H1 (cell line): ENCODE measurements at regions not wholly inside any gene's neighbourhood (a gene's known extent, or its start where the extent isn't known, plus 50 kb on each side); places are given as distances from the start of the nearest gene placed in this dataset.
"Not testable (repeated sequence)": the region's sequence is repeated elsewhere in the genome, so short reads cannot be mapped to it uniquely, and the experiment has no call there.

ENCODE experiments used
- CTCF ChIA-PET: fragments of 300-600 bp; sonication (Branson Sonifier 250); formaldehyde crosslinking; loops from one replicate; lab custom pipeline; 2021; ENCODE audit not compliant: partially characterized antibody; lab: Charles Lee
- POLR2A ChIA-PET: fragments of 300-600 bp; sonication (Branson Sonifier 250); formaldehyde crosslinking; loops from one replicate; lab custom pipeline; 2021; ENCODE audit warnings: inconsistent platforms; ENCODE audit not compliant: partially characterized antibody; lab: Charles Lee
- DNase-seq, 2 experiments: peaks; one replicate each; pipeline versions ENCODE4 v3.0.0 to v3.0.0-alpha.2; 2010 to 2022; ENCODE audit warnings: low spot score in 2 of 2, low read depth in 1 of 2, mixed read lengths in 1 of 2
- FAIRE-seq: peaks from 2 replicates; lab custom pipeline; 2011; peaks lifted over from hg19 to GRCh38; lab: Jason Lieb, UNC
- H2AFZ ChIP-seq: 2 replicates; pipeline ENCODE4 v1.8.1; 2012; ENCODE audit warnings: low read length, inconsistent platforms
- H2AK5ac ChIP-seq: 2 replicates; pipeline ENCODE4 v1.6.1; 2013; ENCODE audit warnings: low read depth, low read length
- H2BK120ac ChIP-seq: replicated peaks from 2 replicates; pipeline ENCODE3; 2013; ENCODE audit warnings: low read depth, low read length, inconsistent platforms
- H2BK12ac ChIP-seq: 2 replicates; pipeline ENCODE4 v1.6.1; 2013; ENCODE audit warnings: low read depth, low read length
- H2BK15ac ChIP-seq: 2 replicates; pipeline ENCODE4 v1.6.1; 2013; ENCODE audit warnings: low read length
- H2BK20ac ChIP-seq: 2 replicates; pipeline ENCODE4 v1.6.1; 2013; ENCODE audit warnings: low read length
- H2BK5ac ChIP-seq: 2 replicates; pipeline ENCODE4 v1.6.1; 2013; ENCODE audit warnings: low read depth, low read length
- H3K14ac ChIP-seq: 2 replicates; pipeline ENCODE4 v1.6.1; 2013; ENCODE audit warnings: inconsistent platforms; ENCODE audit not compliant: insufficient read length
- H3K18ac ChIP-seq: 2 replicates; pipeline ENCODE4 v1.6.1; 2013; ENCODE audit warnings: low read length; ENCODE audit errors: extremely low read depth
- H3K23ac ChIP-seq: 2 replicates; pipeline ENCODE4 v1.6.1; 2013; ENCODE audit warnings: inconsistent platforms; ENCODE audit not compliant: insufficient read length
- H3K23me2 ChIP-seq: 2 replicates; pipeline ENCODE4 v1.6.1; 2013; ENCODE audit warnings: low read depth, low read length
- H3K27ac ChIP-seq: 2 replicates; pipeline ENCODE4 v1.6.1; 2011; ENCODE audit warnings: low read depth, low read length, inconsistent platforms
- H3K27me3 ChIP-seq, 4 experiments: replicated peaks in 1 of 4; 1 replicate in 1 of 4; 2 replicates in 3 of 4; pipeline versions ENCODE4 v1.6.1 to v1.8.1; 2011 to 2013; ENCODE audit warnings: low read length in 3 of 4, mild to moderate bottlenecking in 3 of 4, inconsistent platforms in 2 of 4, mixed read lengths in 2 of 4, moderate library complexity in 1 of 4; ENCODE audit not compliant: control insufficient read depth in 3 of 4, insufficient read depth in 3 of 4; ENCODE audit errors: extremely low read depth in 1 of 4
- H3K36me3 ChIP-seq, 4 experiments: 2 replicates each; pipeline versions ENCODE4 v1.6.1 to v1.8.1; 2011 to 2013; ENCODE audit warnings: mild to moderate bottlenecking in 4 of 4, low read length in 3 of 4, moderate library complexity in 2 of 4, control low read depth in 1 of 4, inconsistent platforms in 1 of 4; ENCODE audit not compliant: insufficient read depth in 4 of 4, control insufficient read depth in 2 of 4
- H3K4ac ChIP-seq: replicated peaks from 2 replicates; pipeline ENCODE3; 2013; ENCODE audit warnings: low read length, low read depth, mixed read lengths, inconsistent platforms; ENCODE audit not compliant: insufficient read length
- H3K4me1 ChIP-seq, 4 experiments: replicated peaks in 1 of 4; 1 replicate in 1 of 4; 2 replicates in 3 of 4; pipeline versions ENCODE4 v1.6.1 to v1.8.1; 2011 to 2013; ENCODE audit warnings: low read length in 3 of 4, inconsistent platforms in 2 of 4, mixed read lengths in 1 of 4; ENCODE audit not compliant: insufficient read depth in 4 of 4, control insufficient read depth in 3 of 4
- H3K4me2 ChIP-seq, 2 experiments: 2 replicates each; pipeline versions ENCODE4 v1.6.1 to v1.8.1; 2011 to 2013; ENCODE audit warnings: low read depth in 2 of 2, low read length in 2 of 2, control low read depth in 1 of 2, inconsistent platforms in 1 of 2, mild to moderate bottlenecking in 1 of 2; ENCODE audit not compliant: insufficient read depth in 1 of 2
- H3K4me3 ChIP-seq, 4 experiments: fragments of 200-600, 300-600 bp in 1 of 4; sonication (generic), shearing (Covaris generic), sonication (Bioruptor Twin) in 1 of 4; 2 replicates each; pipeline versions ENCODE4 v1.5.1 to v1.8.1; 2011 to 2016; ENCODE audit warnings: low read length in 4 of 4, low read depth in 3 of 4, control low read depth in 2 of 4, inconsistent platforms in 2 of 4, mild to moderate bottlenecking in 2 of 4, mixed read lengths in 1 of 4, moderate library complexity in 1 of 4; ENCODE audit not compliant: insufficient read depth in 2 of 4; ENCODE audit errors: extremely low read depth in 1 of 4
- H3K56ac ChIP-seq: replicated peaks from 2 replicates; pipeline ENCODE3; 2013; ENCODE audit warnings: low read depth, mild to moderate bottlenecking, mixed read lengths, low read length, inconsistent platforms; ENCODE audit not compliant: insufficient read length
- H3K79me1 ChIP-seq: 2 replicates; pipeline ENCODE4 v1.6.1; 2013; ENCODE audit warnings: low read depth, low read length, control low read depth
- H3K79me2 ChIP-seq, 2 experiments: 2 replicates each; pipeline versions ENCODE4 v1.6.1 to v1.8.1; 2012 to 2013; ENCODE audit warnings: low read length in 2 of 2, mild to moderate bottlenecking in 2 of 2, inconsistent platforms in 1 of 2; ENCODE audit not compliant: insufficient read depth in 2 of 2, control insufficient read depth in 1 of 2
- H3K9ac ChIP-seq, 4 experiments: replicated peaks in 1 of 4; 1 replicate in 1 of 4; 2 replicates in 3 of 4; pipeline versions ENCODE4 v1.6.1 to v1.8.1; 2011 to 2013; ENCODE audit warnings: low read depth in 3 of 4, low read length in 3 of 4, control low read depth in 2 of 4, mild to moderate bottlenecking in 2 of 4, moderate library complexity in 2 of 4, inconsistent platforms in 1 of 4; ENCODE audit errors: extremely low read depth in 1 of 4
- H3K9me3 ChIP-seq, 2 experiments: 2 replicates each; pipeline versions ENCODE4 v1.6.1 to v1.8.1; 2012 to 2013; ENCODE audit warnings: mild to moderate bottlenecking in 2 of 2, moderate library complexity in 2 of 2, control low read depth in 1 of 2, inconsistent platforms in 1 of 2, low read depth in 1 of 2, low read length in 1 of 2, mixed read lengths in 1 of 2; ENCODE audit not compliant: insufficient read depth in 2 of 2
- H4K20me1 ChIP-seq, 2 experiments: replicated peaks in 1 of 2; 2 replicates each; pipeline versions ENCODE3 to v1.8.1; 2011 to 2013; ENCODE audit warnings: inconsistent platforms in 2 of 2, low read length in 2 of 2, mild to moderate bottlenecking in 1 of 2; ENCODE audit not compliant: insufficient read depth in 2 of 2, control insufficient read depth in 1 of 2
- H4K5ac ChIP-seq: 2 replicates; pipeline ENCODE4 v1.6.1; 2013; ENCODE audit warnings: low read length, low read depth, mixed read lengths, inconsistent platforms; ENCODE audit not compliant: insufficient read length
- H4K8ac ChIP-seq: 2 replicates; pipeline ENCODE4 v1.8.0; 2013; ENCODE audit warnings: mild to moderate bottlenecking, moderate library complexity, low read length, inconsistent platforms; ENCODE audit not compliant: insufficient read depth; ENCODE audit errors: extremely low read depth
- H4K91ac ChIP-seq: replicated peaks from 2 replicates; pipeline ENCODE3; 2013; ENCODE audit warnings: low read length, mixed read lengths, inconsistent platforms; ENCODE audit not compliant: insufficient read length
- RAD21 ChIP-seq, 2 experiments: IDR thresholded peaks in 1 of 2; conservative IDR thresholded peaks in 1 of 2; 2 replicates each; pipeline ENCODE4 v1.6.1; 2011; ENCODE audit warnings: low read depth in 2 of 2, low read length in 2 of 2, improper control_type of control experiment in 1 of 2, inconsistent platforms in 1 of 2, mild to moderate bottlenecking in 1 of 2, moderate library complexity in 1 of 2
- WGBS, 2 experiments: shearing (Covaris generic) in 1 of 2; methylation state at CpG; one replicate each; pipeline versions ENCODE4 v1.1.6 to v1.1.7; 2013 to 2015; ENCODE audit warnings: low lambda C conversion rate in 2 of 2, mixed read lengths in 2 of 2, inconsistent platforms in 1 of 2, low coverage in 1 of 2, missing lambda C conversion rate in 1 of 2; ENCODE audit not compliant: insufficient replicate concordance in 2 of 2, insufficient coverage in 1 of 2, insufficient read length in 1 of 2; ENCODE audit errors: extremely low coverage in 1 of 2, missing lambda C conversion rate in 1 of 2; 5-methylcytosine and 5-hydroxymethylcytosine counted together
- TF ChIP-seq, protein P1 (sequence below), 3 experiments: IDR thresholded peaks; 1 replicate in 2 of 3; 2 replicates in 1 of 3; pipeline versions ENCODE4 v1.5.1 to v1.6.1; 2011; ENCODE audit warnings: low read length in 3 of 3, mild to moderate bottlenecking in 3 of 3, inconsistent platforms in 2 of 3, low read depth in 1 of 3, moderate library complexity in 1 of 3; ENCODE audit not compliant: insufficient read depth in 1 of 3; ENCODE audit errors: control extremely low read depth in 1 of 3

DNA sequence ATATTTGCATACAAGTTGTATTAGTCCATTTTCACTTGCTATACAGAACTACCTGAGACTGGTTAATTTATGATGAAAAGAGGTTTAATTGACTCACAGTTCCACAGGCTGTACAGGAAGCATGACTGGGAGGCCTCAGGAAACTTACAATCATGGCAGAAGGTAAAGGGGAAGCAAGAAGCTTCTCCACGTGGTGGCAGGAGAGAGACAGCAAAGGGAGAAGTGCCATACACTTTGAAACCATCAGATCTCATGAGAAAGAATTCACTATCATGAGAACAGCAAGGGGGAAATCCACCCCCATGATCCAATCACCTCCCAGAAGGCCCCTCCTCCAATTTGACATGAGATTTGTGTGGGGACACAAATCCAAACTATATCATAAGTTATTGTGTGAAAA lies 506.7 kb upstream of the DPH6 start:
- H2BK20ac ChIP-seq, FAIRE-seq, H2BK12ac ChIP-seq, H3K4ac ChIP-seq, H2BK15ac ChIP-seq, CTCF ChIA-PET, H3K14ac ChIP-seq, POLR2A ChIA-PET, H3K18ac ChIP-seq, H3K9ac ChIP-seq, H3K23me2 ChIP-seq, H2AFZ ChIP-seq, H3K79me1 ChIP-seq, H3K23ac ChIP-seq, DNase-seq, H3K9me3 ChIP-seq, H3K36me3 ChIP-seq, H3K4me3 ChIP-seq, H3K79me2 ChIP-seq, H4K5ac ChIP-seq, H4K20me1 ChIP-seq, H3K27ac ChIP-seq, H3K27me3 ChIP-seq, H2BK120ac ChIP-seq, H2AK5ac ChIP-seq, H2BK5ac ChIP-seq, H4K8ac ChIP-seq, H3K56ac ChIP-seq, H3K4me1 ChIP-seq, H4K91ac ChIP-seq, H3K4me2 ChIP-seq: not testable (repeated sequence)
- 14% methylated on average over 1 of the region's 1 CpG; no CpG with 5 or more reads in 1 of the 2 experiments for WGBS, 2 experiments
- TF ChIP-seq, protein P1, sequence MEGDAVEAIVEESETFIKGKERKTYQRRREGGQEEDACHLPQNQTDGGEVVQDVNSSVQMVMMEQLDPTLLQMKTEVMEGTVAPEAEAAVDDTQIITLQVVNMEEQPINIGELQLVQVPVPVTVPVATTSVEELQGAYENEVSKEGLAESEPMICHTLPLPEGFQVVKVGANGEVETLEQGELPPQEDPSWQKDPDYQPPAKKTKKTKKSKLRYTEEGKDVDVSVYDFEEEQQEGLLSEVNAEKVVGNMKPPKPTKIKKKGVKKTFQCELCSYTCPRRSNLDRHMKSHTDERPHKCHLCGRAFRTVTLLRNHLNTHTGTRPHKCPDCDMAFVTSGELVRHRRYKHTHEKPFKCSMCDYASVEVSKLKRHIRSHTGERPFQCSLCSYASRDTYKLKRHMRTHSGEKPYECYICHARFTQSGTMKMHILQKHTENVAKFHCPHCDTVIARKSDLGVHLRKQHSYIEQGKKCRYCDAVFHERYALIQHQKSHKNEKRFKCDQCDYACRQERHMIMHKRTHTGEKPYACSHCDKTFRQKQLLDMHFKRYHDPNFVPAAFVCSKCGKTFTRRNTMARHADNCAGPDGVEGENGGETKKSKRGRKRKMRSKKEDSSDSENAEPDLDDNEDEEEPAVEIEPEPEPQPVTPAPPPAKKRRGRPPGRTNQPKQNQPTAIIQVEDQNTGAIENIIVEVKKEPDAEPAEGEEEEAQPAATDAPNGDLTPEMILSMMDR (IDR thresholded peaks at IDR 0.05; ENCODE audit: control extremely low read depth in 1 of 3, insufficient read depth in 1 of 3, low read depth in 1 of 3, low read length in 3 of 3): peak in 2 of 3 experiments; percentile 23 to 35; a peak in 2 of 4 replicates
- peak; percentile 62 to 64 for TF ChIP-seq RAD21 (IDR thresholded peaks at IDR 0.05 in 1 of 2, conservative IDR thresholded peaks at IDR 0.05 in 1 of 2; ENCODE audit: low read depth in 2 of 2, low read length in 2 of 2)
